ENCODE measurements at regions not wholly inside any gene's neighbourhood (a gene's known extent, or its start where the extent isn't known, plus 50 kb on each side); places are given as distances from the start of the nearest gene placed in this dataset.

DNA sequence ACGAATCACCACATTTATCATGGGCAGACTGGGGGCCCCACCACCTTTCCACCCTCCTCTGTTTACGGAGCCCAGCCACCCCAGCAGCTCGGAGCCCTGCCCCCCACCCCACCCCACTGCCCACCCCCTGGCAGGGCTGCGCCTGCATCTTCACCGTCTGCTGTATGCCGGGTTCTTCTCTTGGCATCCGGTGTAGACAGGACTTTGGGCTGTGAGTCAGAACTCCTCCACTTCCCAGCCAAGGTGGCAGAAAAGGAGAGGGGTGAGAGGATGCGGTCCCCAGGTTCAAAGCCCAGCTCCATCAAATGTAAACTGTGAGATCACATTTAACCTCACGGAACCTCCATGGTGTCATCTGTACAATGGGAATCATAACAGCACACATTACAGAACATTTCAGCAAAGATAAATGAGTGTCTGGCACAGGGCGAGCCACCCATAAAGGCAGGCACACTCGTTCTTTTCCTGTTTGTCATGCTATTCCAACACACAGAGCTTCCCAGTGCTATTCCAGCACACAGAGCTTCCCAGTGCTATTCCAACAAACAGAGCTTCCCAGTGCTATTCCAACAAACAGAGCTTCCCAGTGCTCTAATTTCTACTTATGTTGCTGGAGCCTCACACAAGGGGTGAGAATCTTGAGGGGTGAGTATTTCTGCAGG, 292.7 kb upstream of the RTL1 start:
- no peak overlapping the region for H2AFZ ChIP-seq (ENCODE audit: low read depth, low read length, poor library complexity, severe bottlenecking)
- DNase-seq (ENCODE audit: low read depth, low spot score): no peak
- no peaks in the 10 kb centered on the region for H3K9me3 ChIP-seq (ENCODE audit: control insufficient read depth in 1 of 2, insufficient read depth in 1 of 2, low read depth in 1 of 2, low read length in 2 of 2)
- H3K4me1 ChIP-seq (ENCODE audit: control insufficient read depth in 1 of 2, insufficient read depth in 2 of 2, low read length in 2 of 2): peaks cover 0 to 3% of the 10 kb centered on the region in 2 experiments; a peak in 1 of 4 replicates
- H4K20me1 ChIP-seq (ENCODE audit: insufficient read depth): no peaks in the 10 kb centered on the region
- no peak overlapping the region for H3K4me3 ChIP-seq (replicated peaks in 1 of 2; ENCODE audit: low read depth in 1 of 2, low read length in 2 of 2)
- ChIA-PET POLR2A (no interaction called here), RAD21 (ENCODE audit: low non-redundant PET in 1 of 2, low total read pairs in 2 of 2, uncharacterized antibody in 2 of 2, unreplicated experiment in 2 of 2) (no interaction called here), CTCF (interaction anchor here (0.9 kb wide), 1 partner anchor 39 kb away, joined by 3 read pairs; no protein-coding TSS in a partner anchor)
- no TSS peak for BruUV-seq (replicated peaks)
- intact Hi-C loops (cut with micrococcal nuclease): no loop called here
- no peak for ATAC-seq
- TF ChIP-seq SRF (IDR thresholded peaks at IDR 0.05; ENCODE audit: low read depth) (no peak), CEBPB (IDR thresholded peaks at IDR 0.05; ENCODE audit: low read depth) (no peak), EZH2phosphoT487 (IDR thresholded peaks at IDR 0.05; ENCODE audit: borderline replicate concordance) (no peak), RAD21 (IDR thresholded peaks at IDR 0.05; ENCODE audit: low read depth) (no peak), EGR1 (IDR thresholded peaks at IDR 0.05; ENCODE audit: low read depth) (no peak), CBX3 (IDR thresholded peaks at IDR 0.05; ENCODE audit: low read depth) (no peak), JUND (IDR thresholded peaks at IDR 0.05) (no peak), YY1 (IDR thresholded peaks at IDR 0.05; ENCODE audit: extremely low read depth, insufficient replicate concordance, low read depth, low read length) (no peak), POLR2A (IDR thresholded peaks at IDR 0.05; ENCODE audit: borderline replicate concordance, extremely low read depth, insufficient read depth, insufficient read length) (no peak), FOSL1 (IDR thresholded peaks at IDR 0.05; ENCODE audit: low read depth) (no peak), EZH2 (IDR thresholded peaks at IDR 0.05) (no peak), SP1 (IDR thresholded peaks at IDR 0.05; ENCODE audit: low read depth) (no peak)
- TF ChIP-seq, protein P1, sequence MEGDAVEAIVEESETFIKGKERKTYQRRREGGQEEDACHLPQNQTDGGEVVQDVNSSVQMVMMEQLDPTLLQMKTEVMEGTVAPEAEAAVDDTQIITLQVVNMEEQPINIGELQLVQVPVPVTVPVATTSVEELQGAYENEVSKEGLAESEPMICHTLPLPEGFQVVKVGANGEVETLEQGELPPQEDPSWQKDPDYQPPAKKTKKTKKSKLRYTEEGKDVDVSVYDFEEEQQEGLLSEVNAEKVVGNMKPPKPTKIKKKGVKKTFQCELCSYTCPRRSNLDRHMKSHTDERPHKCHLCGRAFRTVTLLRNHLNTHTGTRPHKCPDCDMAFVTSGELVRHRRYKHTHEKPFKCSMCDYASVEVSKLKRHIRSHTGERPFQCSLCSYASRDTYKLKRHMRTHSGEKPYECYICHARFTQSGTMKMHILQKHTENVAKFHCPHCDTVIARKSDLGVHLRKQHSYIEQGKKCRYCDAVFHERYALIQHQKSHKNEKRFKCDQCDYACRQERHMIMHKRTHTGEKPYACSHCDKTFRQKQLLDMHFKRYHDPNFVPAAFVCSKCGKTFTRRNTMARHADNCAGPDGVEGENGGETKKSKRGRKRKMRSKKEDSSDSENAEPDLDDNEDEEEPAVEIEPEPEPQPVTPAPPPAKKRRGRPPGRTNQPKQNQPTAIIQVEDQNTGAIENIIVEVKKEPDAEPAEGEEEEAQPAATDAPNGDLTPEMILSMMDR (IDR thresholded peaks at IDR 0.05 in 2 of 3, conservative IDR thresholded peaks at IDR 0.05 in 1 of 3; ENCODE audit: borderline replicate concordance in 1 of 3, insufficient read depth in 1 of 3, low read depth in 2 of 3, low read length in 2 of 3): no peak
- TF ChIP-seq, protein P2, sequence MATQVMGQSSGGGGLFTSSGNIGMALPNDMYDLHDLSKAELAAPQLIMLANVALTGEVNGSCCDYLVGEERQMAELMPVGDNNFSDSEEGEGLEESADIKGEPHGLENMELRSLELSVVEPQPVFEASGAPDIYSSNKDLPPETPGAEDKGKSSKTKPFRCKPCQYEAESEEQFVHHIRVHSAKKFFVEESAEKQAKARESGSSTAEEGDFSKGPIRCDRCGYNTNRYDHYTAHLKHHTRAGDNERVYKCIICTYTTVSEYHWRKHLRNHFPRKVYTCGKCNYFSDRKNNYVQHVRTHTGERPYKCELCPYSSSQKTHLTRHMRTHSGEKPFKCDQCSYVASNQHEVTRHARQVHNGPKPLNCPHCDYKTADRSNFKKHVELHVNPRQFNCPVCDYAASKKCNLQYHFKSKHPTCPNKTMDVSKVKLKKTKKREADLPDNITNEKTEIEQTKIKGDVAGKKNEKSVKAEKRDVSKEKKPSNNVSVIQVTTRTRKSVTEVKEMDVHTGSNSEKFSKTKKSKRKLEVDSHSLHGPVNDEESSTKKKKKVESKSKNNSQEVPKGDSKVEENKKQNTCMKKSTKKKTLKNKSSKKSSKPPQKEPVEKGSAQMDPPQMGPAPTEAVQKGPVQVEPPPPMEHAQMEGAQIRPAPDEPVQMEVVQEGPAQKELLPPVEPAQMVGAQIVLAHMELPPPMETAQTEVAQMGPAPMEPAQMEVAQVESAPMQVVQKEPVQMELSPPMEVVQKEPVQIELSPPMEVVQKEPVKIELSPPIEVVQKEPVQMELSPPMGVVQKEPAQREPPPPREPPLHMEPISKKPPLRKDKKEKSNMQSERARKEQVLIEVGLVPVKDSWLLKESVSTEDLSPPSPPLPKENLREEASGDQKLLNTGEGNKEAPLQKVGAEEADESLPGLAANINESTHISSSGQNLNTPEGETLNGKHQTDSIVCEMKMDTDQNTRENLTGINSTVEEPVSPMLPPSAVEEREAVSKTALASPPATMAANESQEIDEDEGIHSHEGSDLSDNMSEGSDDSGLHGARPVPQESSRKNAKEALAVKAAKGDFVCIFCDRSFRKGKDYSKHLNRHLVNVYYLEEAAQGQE (IDR thresholded peaks at IDR 0.05; ENCODE audit: low read depth): no peak
- H3K4me2 ChIP-seq (ENCODE audit: low read length): no peak overlapping the region
- no peaks in the 10 kb centered on the region for H3K9me2 ChIP-seq (ENCODE audit: insufficient read depth)
- no peaks in the 10 kb centered on the region for H3K27me3 ChIP-seq (ENCODE audit: insufficient read depth, low read length)
- H3K27ac ChIP-seq (ENCODE audit: low read depth, low read length): no peak overlapping the region
- no peaks in the 10 kb centered on the region for H3K36me3 ChIP-seq (ENCODE audit: control insufficient read depth in 1 of 2, insufficient read depth in 2 of 2, low read length in 2 of 2)
- H3K9ac ChIP-seq (ENCODE audit: low read length): no peak overlapping the region
- no peaks in the 10 kb centered on the region for H3K79me2 ChIP-seq (ENCODE audit: insufficient read depth, low read length)
